ENCODE measurements at regions not wholly inside any gene's neighbourhood (a gene's known extent, or its start where the extent isn't known, plus 50 kb on each side); places are given as distances from the start of the nearest gene placed in this dataset.

DNA sequence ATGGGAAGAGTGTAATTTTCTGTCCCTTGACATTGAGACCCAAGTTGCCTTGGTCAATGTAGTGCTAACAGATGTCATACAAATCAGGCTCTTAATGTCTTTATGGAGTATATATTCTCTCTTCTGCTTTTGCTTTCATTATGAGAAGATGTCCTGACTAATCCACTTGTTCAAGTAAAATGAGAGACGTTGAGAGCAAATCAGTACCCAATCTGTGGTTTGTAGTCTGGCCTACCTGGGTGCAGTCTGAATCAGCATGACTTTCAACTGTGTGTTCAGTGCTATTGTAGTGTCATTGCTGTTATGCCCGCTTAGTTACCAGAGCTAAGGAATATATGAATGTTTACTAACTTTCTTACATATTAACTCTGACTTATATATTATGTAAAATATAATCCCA lies 612.4 kb downstream of the ANKRD7 start:
- TF ChIP-seq, protein P1, sequence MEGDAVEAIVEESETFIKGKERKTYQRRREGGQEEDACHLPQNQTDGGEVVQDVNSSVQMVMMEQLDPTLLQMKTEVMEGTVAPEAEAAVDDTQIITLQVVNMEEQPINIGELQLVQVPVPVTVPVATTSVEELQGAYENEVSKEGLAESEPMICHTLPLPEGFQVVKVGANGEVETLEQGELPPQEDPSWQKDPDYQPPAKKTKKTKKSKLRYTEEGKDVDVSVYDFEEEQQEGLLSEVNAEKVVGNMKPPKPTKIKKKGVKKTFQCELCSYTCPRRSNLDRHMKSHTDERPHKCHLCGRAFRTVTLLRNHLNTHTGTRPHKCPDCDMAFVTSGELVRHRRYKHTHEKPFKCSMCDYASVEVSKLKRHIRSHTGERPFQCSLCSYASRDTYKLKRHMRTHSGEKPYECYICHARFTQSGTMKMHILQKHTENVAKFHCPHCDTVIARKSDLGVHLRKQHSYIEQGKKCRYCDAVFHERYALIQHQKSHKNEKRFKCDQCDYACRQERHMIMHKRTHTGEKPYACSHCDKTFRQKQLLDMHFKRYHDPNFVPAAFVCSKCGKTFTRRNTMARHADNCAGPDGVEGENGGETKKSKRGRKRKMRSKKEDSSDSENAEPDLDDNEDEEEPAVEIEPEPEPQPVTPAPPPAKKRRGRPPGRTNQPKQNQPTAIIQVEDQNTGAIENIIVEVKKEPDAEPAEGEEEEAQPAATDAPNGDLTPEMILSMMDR (IDR thresholded peaks at IDR 0.05; ENCODE audit: low read depth, low read length, poor library complexity, severe bottlenecking), result no peak
- TF ChIP-seq EZH2phosphoT487 (IDR thresholded peaks at IDR 0.05; ENCODE audit: borderline replicate concordance, low read length), result no peak

Data from DOHH2 (cell line).